ENCODE measurements at regions not wholly inside any gene's neighbourhood (a gene's known extent, or its start where the extent isn't known, plus 50 kb on each side); places are given as distances from the start of the nearest gene placed in this dataset.

DNA sequence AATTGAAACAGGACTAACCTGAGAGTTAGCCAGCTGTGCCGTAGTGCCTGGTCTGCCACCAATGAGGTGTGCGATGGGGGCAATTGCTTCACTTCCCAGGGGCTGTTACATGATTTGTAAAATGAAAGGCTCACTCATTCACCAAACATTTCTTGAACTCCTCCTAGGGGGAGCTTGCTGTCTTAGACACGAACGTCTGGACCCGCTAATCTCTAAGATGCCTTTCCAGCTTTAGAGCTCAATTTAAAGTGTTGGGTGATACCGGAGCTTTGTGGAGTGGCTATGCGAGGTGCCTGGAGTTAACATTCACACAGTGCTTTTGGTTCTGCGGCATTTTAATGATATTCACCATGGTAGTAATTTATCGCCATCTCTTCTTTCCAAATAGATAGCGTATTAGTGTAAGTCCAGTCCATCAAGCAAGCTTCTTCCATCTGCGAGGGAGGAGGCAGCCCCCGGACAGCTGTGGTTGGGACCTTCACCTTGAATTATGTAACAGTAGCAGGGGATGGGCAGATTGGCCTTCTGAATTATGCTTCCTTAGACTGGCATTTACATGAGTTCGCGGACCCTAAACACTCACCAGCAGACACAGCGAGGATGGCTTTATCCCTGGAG lies 179.9 kb downstream of the ADSS2 start:
- TF ChIP-seq POLR2A (IDR thresholded peaks at IDR 0.05; ENCODE audit: low read length) = no peak
- no peak for TF ChIP-seq GATA1 (IDR thresholded peaks at IDR 0.05; ENCODE audit: low read depth, low read length)

All from erythroblast (primary cell).